Kidney tubule cell (primary cell): ENCODE measurements at regions not wholly inside any gene's neighbourhood (a gene's known extent, or its start where the extent isn't known, plus 50 kb on each side); places are given as distances from the start of the nearest gene placed in this dataset.
A peak's percentile ranks its signal among the peaks of the same experiment; 100 is the strongest.

Experiments
- DNase-seq: peaks from one replicate; pipeline ENCODE4 v3.0.0-alpha.2; 2018; ENCODE audit warnings: low spot score

DNA sequence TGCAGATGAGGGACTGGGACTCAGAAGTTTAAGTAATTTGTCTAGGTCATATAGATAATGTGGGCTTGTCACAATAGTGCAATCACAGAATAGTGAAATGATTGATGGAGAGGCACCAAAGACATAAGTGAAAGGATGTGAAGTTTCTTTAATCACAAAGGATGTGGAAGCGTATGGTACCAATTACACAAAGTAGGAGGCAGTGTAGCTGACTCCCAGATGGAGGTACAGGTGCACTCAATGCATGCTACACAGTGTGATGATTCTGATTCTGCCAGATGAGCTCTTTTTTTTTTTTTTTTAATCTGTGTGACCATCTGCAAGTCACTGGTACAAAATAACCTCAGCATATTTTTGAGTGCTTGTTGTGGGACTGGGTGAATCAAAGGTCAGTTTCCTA, 411.3 kb downstream of the SPRY1 start:
- no peak for DNase-seq

DNA sequence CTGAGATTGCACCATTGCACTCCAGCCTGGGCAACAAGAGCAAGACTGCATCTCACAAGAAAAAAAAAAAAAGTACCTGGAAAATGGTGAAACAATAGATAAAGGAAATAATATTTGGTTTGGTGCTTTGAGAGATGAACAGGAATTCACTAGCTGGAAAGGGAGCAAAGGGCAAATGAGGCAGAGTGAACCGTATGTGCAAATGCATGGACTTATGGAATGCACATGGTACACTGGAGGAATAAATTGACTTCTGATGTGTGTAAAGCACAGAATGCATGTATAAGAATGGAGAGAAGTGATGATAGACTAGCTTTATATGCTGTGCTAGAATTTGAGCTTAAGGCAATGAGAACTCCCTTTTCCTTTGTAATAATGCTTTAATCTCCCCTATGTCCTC, 413.3 kb downstream of the SPRY1 start:
- DNase-seq = no peak

DNA sequence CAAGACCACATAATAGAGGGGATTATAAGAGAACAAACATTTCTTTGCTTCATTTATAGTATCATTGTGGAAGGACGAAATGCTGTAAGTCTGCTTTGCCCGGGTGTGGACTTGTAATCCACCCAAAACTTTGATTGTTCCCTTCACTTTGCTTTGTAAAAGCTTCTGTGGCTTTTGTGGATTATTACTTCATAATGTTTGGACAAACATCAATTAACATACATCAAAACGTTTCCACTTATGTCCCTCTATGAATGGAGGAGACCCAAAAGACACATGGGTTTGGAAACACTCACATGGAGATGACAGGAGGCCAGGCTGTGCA, 415.4 kb downstream of the SPRY1 start:
- DNase-seq = no peak

DNA sequence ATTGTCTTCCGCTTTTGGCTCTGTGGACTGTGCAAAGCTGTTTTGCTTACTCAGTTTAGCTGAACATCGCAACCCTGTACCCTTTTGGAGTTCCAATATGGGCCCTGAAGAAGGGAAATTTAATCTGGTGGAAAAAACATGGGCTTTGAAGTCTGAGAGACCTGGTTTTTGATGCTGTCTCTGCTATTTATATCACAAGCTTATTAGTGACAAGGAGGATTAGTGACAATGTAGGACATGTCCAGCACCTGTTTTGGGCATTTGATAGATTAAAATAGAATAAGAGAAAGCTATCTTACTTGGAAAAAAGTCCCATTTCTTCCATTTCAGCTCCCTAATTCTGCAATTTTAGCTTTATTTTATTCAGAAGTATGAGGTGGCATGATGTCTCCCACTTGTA, 417.3 kb downstream of the SPRY1 start:
- no peak for DNase-seq

DNA sequence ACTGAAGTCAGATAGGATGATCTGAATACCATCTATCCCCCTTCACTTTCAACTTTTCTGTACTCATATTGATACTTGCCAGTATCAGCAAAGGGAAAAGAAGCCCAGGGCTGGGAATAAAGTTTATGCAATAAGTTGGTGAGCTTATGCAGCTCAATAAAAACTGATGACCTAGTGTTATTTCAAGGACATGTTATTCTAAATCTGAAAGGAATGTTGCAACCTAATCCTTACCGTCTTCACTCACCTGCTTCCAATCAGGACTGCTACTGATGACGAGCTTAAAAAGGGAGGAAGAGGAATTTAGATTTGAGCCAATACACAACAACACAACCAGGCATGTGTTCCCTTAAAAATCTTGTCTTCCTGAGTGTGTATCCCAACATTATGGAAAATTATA, 419.9 kb downstream of the SPRY1 start:
- no peak for DNase-seq

DNA sequence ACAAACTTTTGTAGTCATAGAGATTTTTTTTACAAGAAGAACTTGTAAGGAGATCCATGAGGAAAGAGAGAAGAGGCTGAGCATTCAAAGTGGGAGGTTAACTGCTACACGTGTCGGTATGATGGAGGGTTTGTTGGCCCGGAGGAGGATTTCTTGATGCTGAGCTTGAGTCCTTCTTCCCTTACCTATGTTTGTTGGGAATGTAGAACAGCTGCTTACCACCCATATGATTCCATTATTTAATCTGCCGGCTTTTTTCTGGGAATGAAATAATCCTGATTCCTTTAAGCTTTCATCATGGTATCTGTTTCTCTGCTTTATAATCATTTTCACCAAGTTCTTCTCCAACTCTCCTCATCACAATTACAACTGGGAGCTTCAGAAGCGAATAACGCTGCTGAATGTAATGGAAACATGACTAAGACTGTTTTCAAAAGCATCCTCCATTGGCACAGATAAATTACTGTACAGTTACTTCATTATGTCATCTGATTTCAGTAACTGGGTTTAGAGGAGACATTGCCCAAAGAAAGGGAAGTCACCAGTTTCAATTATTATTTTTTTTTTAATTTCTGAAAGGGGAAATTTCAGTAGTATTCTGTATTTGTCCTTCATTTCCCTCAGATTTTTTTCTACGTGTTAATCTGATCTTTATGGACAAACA, 420.6 kb downstream of the SPRY1 start:
- no peak for DNase-seq

DNA sequence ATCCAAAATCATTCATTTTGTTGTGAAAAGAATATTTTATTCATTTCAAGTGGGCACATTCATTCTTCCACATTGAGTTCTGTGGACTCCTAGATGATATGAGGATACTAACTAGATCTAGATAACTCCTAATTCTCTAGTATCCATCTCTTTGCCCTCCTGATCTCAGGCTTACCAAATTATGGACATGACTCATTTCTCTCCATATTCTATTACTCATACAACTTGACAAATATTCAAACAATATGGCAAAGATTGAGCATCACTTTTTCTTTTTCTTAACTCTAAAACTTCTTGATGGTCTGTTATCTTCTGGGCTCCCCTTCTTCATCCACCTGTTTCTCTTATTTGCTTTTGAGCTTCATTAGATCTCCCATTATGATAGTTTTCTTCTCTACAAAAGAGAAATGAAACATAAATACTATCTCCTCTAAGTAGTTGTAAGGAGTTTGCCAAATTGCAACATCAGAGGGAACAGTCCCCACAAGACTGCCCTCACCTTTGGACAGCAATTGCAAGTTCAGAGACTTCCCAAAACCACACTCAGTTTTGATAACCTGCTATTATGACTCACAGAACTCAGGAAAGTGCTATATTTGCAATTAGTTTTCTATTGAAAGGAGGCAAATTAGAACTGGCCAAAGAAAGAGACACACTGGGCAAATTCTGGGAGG, 422.9 kb downstream of the SPRY1 start:
- no peak for DNase-seq

DNA sequence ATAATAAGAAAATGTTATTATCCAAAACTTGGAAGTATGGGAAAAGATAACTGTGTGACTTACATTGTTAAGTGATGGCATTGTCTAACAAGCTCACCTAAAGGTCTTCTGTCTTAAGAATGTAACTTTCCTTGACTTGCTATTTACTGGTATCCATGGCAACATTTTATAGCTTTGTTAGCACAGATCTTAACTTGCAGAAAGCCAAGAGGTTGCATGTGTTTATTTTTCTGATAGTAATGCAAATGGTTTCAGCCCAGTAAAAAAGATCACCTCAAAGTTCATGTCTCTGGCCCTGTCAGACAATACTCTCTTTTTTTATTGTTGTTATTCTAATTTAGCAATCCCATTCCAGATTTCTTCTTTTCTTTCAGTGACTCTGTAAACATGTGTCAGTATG, 425.3 kb downstream of the SPRY1 start:
- DNase-seq = no peak

DNA sequence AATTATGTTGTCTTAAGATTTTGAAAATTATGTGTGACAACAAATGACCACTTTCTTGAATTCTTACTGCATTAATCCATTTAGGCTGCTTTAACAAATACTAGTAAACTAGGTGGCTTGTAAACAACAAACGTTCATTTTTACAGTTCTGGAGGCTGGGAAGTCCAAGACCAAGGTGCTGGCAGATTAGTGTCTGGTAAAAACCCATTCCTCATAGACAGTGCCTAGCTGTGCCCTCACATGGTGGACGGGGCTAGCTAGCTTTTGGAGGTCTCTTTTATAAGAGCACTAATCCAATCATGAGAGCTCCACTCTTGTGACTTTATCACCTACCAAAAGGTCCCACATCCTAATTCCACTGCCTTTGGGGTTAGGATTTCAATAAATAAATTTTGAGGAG, 425.8 kb downstream of the SPRY1 start:
- DNase-seq = no peak

DNA sequence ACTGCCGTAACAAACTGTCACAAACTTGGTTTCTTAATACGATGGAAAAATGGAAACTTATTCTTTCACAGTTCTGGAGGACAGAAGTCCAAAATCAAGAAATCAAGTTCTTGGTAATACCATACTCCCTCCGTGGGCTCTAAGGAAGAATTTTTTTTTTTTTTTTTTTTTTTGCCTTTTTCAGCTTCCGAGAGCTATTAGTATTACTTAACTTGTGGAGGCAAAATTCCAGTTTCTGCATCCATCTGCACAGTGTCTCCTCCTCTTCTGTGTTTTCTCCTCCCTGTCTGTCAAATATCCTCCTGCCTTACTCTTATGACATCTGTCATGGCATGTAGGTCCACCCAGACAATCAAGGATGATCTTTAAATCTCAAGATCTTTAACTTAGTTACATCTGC, 426.6 kb downstream of the SPRY1 start:
- no peak for DNase-seq

DNA sequence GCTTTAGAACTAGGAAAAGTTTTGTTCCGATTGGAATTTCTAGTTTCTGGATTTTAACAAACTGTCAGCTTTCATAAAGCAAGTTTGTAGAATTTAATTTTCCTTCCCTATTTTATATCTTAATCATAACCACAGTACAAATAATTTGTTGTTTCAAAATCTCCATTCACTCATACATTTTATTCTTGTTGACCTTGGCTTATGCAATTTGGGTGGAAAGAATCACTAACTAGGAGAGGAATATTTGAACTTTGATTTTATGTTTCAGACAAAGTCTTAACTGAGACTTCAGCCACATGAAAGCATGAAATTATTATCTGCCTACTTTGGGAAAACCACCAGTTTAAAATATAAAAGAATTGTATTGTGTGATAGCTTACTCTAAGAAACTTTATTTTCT, 427.9 kb downstream of the SPRY1 start:
- no peak for DNase-seq

DNA sequence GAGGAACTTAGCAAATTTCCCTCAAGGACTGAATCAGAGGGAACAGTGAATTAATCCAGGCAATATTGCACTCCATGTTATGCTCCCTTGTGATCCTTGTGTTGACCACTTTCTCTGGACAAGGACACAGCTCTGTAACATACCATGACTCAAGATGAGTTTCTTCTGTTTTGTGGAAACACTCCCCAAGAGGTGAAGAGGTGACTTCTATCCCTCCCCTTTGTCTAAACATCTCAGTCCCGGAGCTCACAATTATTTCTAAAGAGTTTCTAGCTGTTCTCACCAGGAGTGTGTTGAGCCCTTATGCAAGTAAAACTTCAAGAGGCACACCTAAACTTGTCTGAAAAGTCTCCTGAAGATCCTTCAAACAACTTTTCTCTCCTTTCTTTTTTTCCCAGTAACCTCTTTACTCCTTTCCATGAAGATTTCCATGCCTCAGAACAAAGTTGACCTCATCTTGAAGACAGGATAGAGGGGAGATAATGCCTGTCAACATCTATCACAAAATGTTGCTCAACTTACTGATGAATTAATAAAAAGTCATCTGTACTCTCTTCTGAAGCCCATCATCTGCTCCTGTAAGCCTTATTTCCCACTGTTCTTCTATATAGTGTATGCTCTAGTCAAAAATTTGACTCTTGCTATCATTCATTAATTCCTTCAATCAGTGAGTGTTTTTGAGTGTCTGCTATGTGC, 429.1 kb downstream of the SPRY1 start:
- peak; percentile 17 for DNase-seq

DNA sequence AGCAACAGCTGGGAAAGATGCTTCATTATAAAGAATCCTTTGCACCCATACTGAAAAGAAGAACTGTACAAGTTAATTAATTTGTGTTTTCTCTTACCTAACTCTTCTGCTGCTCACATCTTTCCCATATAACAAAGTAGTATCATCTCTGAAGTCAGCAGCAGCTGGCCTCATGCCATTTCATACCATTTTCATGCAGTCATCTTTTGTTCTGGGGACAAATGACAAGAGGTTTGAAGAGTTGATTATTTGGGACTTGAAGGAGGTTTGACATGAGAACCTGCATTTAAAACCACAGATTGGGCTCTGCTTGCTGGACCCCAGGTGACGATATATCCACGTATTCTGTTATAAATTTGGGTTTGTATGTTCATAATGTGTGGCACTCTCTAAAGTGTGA, 430.3 kb downstream of the SPRY1 start:
- DNase-seq = peak; percentile 62

DNA sequence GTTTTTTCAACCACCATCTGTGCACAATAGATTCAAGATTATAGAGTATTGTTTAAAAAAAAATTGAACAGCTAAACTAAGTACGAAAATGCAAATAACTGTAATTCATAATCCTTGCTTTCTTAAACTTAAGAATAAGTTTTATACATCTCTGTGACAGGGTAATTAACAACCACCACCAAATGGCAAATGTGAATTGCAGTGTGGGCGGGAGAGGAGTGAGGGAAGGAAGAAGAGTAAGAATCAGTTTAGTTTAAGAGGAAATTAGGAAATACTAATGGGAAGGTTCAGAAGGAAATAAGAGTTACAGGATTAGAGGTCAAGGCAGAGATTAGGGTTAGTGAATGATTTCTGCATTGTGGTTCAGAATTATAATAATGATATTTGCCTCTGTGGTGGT, 430.9 kb downstream of the SPRY1 start:
- no peak for DNase-seq

DNA sequence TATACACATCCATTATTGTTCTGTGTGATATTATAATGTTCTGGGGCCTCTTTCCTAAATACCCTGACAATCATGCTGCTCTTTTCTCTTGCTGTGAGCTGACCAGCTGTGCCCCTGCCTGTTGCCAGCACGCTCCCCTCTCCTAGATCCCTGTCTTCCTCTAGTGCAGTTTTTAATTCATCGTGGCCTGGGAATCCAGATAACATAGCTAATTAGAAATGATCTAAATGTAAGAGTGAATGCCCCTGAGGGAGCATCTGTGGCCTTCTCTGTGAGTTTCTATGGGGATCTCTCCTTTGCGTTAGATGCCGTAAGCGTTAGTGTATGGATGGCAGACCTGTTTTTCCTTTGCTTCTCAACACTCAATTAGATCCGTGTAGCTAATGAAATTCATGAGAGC, 434.3 kb downstream of the SPRY1 start:
- DNase-seq = no peak

DNA sequence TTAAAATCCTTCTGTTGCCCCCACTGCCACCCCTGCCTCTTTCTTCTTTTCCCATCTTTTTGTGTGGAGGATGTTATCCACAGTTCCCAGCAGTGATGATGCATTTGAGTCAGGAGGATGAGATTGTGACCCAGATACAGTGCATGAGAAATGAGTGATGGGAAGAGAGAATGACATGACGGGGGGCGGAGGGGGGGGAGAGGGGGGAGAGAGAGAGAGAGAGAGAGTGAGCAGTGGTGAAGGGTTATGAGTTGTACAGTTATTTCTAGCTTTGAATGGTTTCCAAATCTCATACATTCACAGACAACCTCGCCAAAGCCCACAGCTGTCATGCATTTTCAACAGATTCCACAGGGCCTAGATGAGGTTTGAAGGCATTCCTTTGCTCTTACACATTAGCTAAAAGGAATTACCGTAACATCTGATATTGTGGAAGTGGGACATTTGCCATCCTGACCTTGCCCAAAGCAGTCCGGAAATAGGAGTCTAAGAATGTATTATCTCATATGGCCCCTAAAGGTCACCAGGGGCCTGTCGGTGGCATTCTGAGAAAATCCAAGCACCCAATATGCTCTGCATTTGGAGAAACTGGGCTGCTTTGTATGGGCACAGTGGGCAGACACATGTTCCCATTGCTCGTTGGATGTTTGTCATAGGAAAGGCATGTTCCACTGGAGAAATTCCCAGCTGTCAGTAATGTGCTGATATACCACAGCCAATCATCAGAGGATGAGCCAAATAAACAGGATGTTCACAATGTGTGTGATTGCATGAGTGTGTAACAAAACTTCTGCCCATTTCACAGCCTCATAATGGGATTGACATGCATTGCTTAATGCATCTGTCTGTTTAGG, 435.8 kb downstream of the SPRY1 start:
- DNase-seq = peak; percentile 98

DNA sequence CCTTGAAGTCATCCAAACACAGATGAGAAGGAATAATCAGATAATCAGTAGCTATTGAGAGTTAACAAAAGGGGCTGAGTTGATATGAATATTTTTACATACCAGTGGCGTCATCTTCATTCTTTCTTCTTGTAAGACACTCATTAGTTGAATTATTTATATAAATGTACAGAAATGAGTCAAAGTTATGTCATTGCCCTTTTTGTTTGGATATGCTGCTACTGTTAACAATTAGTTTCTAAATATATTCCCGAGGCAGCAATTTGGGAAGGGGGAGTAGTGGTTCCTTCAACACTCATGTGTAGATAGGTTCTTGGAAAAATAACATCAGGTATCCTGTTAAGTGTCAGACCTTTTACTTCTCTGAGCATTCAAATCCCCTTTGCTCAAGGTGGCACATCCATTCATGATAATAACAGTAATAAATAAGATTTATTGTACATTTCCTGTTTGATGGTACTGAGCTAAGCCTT, 436.6 kb downstream of the SPRY1 start:
- DNase-seq = no peak

DNA sequence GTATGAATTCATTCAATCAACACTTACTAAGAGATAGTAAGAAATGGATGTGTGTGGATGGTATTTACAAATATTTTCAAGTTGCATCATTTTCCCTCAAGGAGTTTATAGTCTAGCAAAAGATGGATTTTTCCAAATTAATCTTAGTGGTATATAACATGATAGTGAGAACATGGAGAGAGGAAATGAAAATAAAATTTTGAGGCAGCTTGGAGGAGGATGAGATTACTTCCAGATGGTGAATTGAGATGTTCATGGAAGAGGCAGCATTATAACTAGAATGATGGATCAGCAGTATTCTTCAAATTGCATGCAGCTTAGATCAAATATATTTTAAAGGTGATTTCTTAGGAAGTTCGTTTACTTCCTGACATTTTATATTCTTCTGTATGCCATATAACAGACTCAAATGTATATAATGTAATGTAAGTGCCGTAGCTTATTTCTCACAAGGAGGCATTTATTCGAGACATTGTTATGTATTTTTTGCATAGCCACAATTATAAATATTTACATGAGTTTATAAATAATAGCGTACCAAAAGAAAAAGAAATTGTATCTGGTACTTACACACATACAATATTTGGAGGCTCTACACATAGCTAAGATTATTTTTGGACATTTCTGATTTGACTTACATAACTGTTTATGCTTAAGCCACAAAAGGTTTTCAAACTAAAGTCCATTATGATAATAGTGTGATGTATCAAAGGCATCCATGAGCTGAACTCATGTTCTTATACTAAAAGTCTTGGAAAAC, 439.4 kb downstream of the SPRY1 start:
- no peak for DNase-seq

DNA sequence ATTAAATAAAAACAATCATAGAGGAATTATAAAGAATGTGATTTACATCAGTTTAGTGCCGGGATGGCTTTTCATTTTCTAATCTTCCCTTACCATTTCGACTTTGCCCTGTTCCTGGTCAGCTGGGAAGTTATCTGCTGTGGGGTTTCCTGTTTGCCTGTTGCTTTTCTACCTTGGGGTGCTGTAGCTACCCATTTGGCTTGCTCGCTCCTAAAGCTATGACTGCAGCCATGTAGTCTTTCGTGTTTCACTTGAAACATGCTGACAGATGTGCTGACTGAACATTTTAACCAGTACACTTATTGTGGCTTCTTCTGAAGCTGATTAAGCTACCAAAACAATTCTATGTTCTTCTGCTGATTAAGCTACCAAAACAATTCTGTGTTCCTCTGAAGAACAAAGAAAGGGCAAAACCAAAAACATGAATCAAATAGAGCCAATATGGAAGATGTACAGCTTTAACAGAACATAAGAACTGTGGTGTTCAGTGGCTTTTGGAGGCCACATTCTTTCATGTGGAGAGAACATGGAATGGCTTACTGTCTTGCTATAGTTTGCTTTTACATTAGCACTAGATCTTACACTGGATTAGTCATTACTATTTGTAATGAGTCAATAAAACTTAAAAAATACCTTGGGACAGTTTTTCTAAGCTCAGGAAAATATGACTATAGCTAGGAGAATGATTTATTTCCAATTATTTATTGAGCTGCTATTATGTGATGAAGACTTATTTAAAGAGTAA, 440.4 kb downstream of the SPRY1 start:
- DNase-seq = no peak

DNA sequence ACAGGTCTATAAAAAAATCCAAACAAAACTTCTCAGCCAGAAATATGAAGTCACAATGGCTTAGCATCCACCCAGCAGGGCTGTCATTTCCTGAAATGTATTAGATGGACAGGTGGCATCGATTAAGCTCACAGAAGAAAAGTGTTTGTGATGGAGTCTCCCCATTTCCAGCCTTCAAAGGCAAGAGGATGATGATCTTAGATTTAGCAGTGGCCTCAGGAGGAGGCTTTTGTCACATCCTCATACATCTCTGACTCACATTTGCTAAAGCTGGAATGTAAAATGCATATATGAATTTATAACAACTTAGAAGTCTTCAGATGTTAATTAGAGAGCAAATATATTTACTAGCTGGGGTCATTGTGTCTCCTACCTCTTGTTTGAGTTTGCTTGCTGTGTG, 441.9 kb downstream of the SPRY1 start:
- DNase-seq = no peak

DNA sequence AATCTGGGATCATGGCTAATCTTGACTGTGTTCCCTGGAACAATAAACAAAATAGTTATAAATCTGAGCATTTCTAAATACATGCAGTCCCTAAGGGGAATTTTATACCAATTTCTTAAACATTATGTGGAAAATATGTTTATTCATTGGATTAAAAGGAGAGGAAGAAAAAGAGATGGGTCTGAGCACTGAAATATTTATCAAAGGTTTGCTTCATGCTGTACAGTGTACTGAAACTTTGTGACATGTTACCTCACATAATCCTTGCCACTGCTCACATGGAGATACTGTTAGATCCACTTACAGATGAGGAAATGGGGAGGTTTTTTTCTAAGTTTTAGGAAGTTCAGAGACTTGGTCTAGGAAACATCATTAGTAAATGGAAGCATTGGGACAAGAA, 443.6 kb downstream of the SPRY1 start:
- no peak for DNase-seq
